Coronary artery (tissue), 2 donors: ENCODE measurements at regions not wholly inside any gene's neighbourhood (a gene's known extent, or its start where the extent isn't known, plus 50 kb on each side); places are given as distances from the start of the nearest gene placed in this dataset.

Experiments used
- DNase-seq: peaks from one replicate; pipeline ENCODE4 v3.0.0-alpha.2; 2017; ENCODE audit warnings: low spot score
- H3K27ac ChIP-seq, 2 donors: fragments of 200-600 bp; sonication (generic); one replicate each; pipeline ENCODE4 v1.5.1; 2016 to 2019
- H3K4me3 ChIP-seq: fragments of 200-600 bp; sonication (generic); 2 replicates; pipeline ENCODE4 v1.5.1; 2016; ENCODE audit warnings: mild to moderate bottlenecking, moderate library complexity
- CTCF ChIP-seq: fragments of 200-600 bp; sonication (generic); IDR thresholded peaks from one replicate; pipeline ENCODE4 v1.5.1; 2019; ENCODE audit warnings: antibody characterized with exemption

DNA sequence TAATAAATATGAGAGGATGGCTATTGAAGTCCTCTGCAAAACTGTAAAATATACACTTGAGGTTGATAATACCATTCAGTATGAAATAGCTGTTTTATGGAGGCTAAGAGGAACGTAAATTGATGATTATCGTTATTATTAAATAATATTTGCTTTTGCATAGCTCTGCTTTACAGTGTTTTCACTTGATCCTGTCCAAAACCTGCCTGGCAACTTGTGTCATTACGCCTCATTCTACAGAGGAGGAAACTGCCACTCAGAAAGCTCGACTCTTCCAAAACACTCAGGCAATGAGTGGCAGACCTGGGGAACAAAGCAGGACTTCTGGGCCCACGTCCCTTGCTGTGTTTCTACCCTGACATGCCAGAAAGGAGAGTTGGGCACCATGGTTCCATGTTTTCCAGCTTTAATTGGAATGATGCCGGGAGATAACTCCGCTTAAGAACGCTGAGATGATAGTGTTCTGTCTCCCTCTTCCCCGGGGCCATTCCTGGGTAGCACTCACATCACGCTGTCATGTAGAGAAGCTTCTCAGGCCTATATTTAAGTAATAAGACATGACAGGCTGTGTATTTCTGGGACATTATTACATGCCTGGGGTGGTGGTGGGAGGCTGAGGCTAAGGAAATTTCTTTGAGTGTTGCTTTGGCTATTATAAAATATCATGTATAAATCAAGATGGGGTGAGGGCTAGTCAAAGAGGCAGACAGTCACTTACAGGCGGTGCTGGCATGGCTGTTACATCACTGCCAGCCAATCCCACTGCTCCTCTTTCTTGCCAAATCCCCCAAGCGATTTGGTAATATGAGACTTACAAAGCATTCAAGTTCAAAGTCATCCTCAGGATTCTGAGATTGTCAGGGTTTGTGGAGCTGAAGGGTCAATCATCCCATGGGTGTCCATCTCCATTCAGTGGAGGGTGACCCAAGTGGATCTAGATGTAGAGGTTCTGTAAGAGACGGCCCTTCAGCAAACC, 501.7 kb downstream of the INSC start:
- Histone ChIP-seq H3K4me3 (no peak overlapping the region), H3K27ac (no peak overlapping the region)
- DNase-seq = no peak
- TF ChIP-seq CTCF = no peak

- no peak overlapping the region for H3K27ac ChIP-seq
- no peak for DNase-seq
- TF ChIP-seq CTCF = no peak
- no peak overlapping the region for H3K4me3 ChIP-seq
These were observed 502.4 kb downstream of the INSC start for GRCh38 chr11:15617126-15617525.

- Histone ChIP-seq H3K4me3 (no peak overlapping the region), H3K27ac (no peak overlapping the region)
- no peak for DNase-seq
- TF ChIP-seq CTCF = no peak
These were observed 503.9 kb downstream of the INSC start for GRCh38 chr11:15618583-15619032.

- DNase-seq = no peak
- no peak for TF ChIP-seq CTCF
- Histone ChIP-seq H3K27ac (no peak overlapping the region), H3K4me3 (no peak overlapping the region)
These were observed 506.8 kb downstream of the INSC start for GRCh38 chr11:15621565-15621964.

DNA sequence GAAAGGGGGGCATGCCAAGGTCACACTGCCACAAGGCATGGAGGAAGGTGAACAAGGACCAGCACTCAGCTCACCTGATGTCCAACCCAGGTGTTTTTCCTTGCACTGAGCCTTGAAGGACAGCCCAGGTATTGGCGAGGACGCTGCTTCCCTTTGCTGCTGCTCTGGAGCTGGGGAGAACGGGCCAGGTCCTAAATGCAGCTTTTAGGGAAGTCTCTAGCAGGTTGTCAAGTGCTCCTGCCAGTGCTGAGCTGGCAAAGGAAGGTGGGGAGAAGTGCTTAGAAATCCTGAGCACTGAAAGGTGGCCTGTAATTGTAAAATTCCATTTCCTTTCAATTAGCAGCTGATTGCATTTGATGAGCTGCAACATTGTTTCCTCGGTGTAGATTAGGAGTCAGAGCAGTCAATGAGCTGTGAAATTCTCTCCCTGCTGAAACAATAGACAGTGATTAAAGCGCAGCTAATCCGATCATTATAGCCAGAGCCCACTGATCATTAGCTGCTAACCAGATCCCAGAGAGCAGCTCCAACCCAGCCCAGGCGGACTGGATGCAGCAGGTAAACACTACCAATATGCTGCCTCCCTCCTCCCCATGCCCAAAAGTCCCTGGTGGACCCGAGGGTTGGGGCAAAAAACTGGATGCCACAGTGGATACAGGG, 507.6 kb downstream of the INSC start:
- no peak for DNase-seq
- H3K4me3 ChIP-seq = no peak overlapping the region
- H3K27ac ChIP-seq = no peak overlapping the region
- TF ChIP-seq CTCF = no peak

GRCh38 chr11:15624701-15625100, 510.0 kb downstream of the INSC start:
- no peak for TF ChIP-seq CTCF
- no peak for DNase-seq
- Histone ChIP-seq H3K4me3 (no peak overlapping the region), H3K27ac (no peak overlapping the region)
